ENCODE measurements at regions not wholly inside any gene's neighbourhood (a gene's known extent, or its start where the extent isn't known, plus 50 kb on each side); places are given as distances from the start of the nearest gene placed in this dataset.

- Histone ChIP-seq H4K20me1 (replicated peaks; ENCODE audit: insufficient read depth) (no peaks in the 10 kb centered on the region), H3K36me3 (ENCODE audit: insufficient read depth) (no peaks in the 10 kb centered on the region), H3F3A (replicated peaks; ENCODE audit: low read depth) (no peaks in the 10 kb centered on the region), H3K27me3 (ENCODE audit: insufficient read depth) (no peaks in the 10 kb centered on the region), H3K4me3 (no peak overlapping the region), H3K79me2 (replicated peaks; ENCODE audit: insufficient read depth) (no peaks in the 10 kb centered on the region), H2AFZ (no peak overlapping the region), H3K4me2 (no peak overlapping the region), H3K27ac (ENCODE audit: low read depth) (no peak overlapping the region), H3K9me2 (ENCODE audit: insufficient read depth) (no peaks in the 10 kb centered on the region), H3K4me1 (ENCODE audit: insufficient read depth) (no peaks in the 10 kb centered on the region)
- ATAC-seq (no peak), DNase-seq (ENCODE audit: low spot score) (no peak)
- Mint-ChIP-seq H3K9me3 (no peaks in the 10 kb centered on the region), H3K4me3 (no peak overlapping the region), H3K27me3 (ENCODE audit: insufficient read depth, low read depth, poor library complexity) (peaks cover 5% of the 10 kb centered on the region), H3K27ac (no peak overlapping the region), H3K4me1 (no peaks in the 10 kb centered on the region), H3K36me3 (ENCODE audit: low read depth) (no peaks in the 10 kb centered on the region)
- TF ChIP-seq REST (IDR thresholded peaks at IDR 0.05; ENCODE audit: unreplicated experiment) (no peak), ETS1 (IDR thresholded peaks at IDR 0.05) (no peak), CTCF (conservative IDR thresholded peaks at IDR 0.05; ENCODE audit: low read depth in 2 of 2) (no peak), CREB1 (CRISPR knock-in tag; IDR thresholded peaks at IDR 0.05; ENCODE audit: low read depth) (no peak), STAT1 (IDR thresholded peaks at IDR 0.05; ENCODE audit: unreplicated experiment) (no peak), NANOG (IDR thresholded peaks at IDR 0.05; ENCODE audit: borderline replicate concordance) (no peak), EZH2 (IDR thresholded peaks at IDR 0.05; ENCODE audit: low read depth, unreplicated experiment) (no peak), ZNF331 (CRISPR knock-in tag; IDR thresholded peaks at IDR 0.05; ENCODE audit: low read depth) (no peak), ZNF462 (CRISPR knock-in tag; IDR thresholded peaks at IDR 0.05) (no peak), EZH2phosphoT487 (IDR thresholded peaks at IDR 0.05; ENCODE audit: unreplicated experiment) (no peak)
Measured at GRCh38 chr3:10575601-10576160, 70.3 kb upstream of the ATP2B2 start.
